Fibroblast of lung (primary cell): ENCODE measurements at regions not wholly inside any gene's neighbourhood (a gene's known extent, or its start where the extent isn't known, plus 50 kb on each side); places are given as distances from the start of the nearest gene placed in this dataset.

ENCODE experiments used
- DNase-seq, 2 donors: peaks; one replicate each; pipeline versions ENCODE4 v3.0.0 to v3.0.0-alpha.2; 2010; ENCODE audit warnings: low read depth in 2 of 2
- H2AFZ ChIP-seq: 2 replicates; pipeline ENCODE4 v1.5.1; 2012; ENCODE audit warnings: low read length, control low read depth, inconsistent platforms
- H3K27ac ChIP-seq: 2 replicates; pipeline ENCODE4 v1.5.1; 2011; ENCODE audit warnings: low read length, control low read depth; ENCODE audit not compliant: insufficient read depth
- H3K27me3 ChIP-seq: 2 replicates; pipeline ENCODE4 v1.5.1; 2011; ENCODE audit warnings: mild to moderate bottlenecking, low read length; ENCODE audit not compliant: control insufficient read depth, insufficient read depth
- H3K36me3 ChIP-seq: 2 replicates; pipeline ENCODE4 v1.5.1; 2011; ENCODE audit warnings: low read length; ENCODE audit not compliant: control insufficient read depth, insufficient read depth
- H3K4me1 ChIP-seq: 2 replicates; pipeline ENCODE4 v1.5.1; 2011; ENCODE audit warnings: low read length; ENCODE audit not compliant: control insufficient read depth, insufficient read depth; ENCODE audit errors: extremely low read depth
- H3K4me2 ChIP-seq: 2 replicates; pipeline ENCODE4 v1.5.1; 2011; ENCODE audit warnings: low read length, control low read depth; ENCODE audit not compliant: insufficient read depth; ENCODE audit errors: extremely low read depth
- H3K4me3 ChIP-seq, 4 experiments: fragments of 200-600 bp in 1 of 4; sonication (generic) in 1 of 4; replicated peaks in 1 of 4; 2 replicates each; pipeline ENCODE4 v1.5.1; 2011 to 2016; ENCODE audit warnings: low read length in 4 of 4, low read depth in 3 of 4, mild to moderate bottlenecking in 3 of 4, control low read depth in 2 of 4, inconsistent platforms in 1 of 4, mixed read lengths in 1 of 4; ENCODE audit not compliant: insufficient read depth in 1 of 4; ENCODE audit errors: control extremely low read depth in 1 of 4
- H3K79me2 ChIP-seq: 2 replicates; pipeline ENCODE4 v1.5.1; 2012; ENCODE audit warnings: mild to moderate bottlenecking, low read length, inconsistent platforms; ENCODE audit not compliant: control insufficient read depth, insufficient read depth
- H3K9ac ChIP-seq: 2 replicates; pipeline ENCODE4 v1.5.1; 2011; ENCODE audit warnings: mild to moderate bottlenecking, low read length, control low read depth; ENCODE audit not compliant: insufficient read depth
- H3K9me3 ChIP-seq: 2 replicates; pipeline ENCODE4 v1.5.1; 2012; ENCODE audit warnings: low read depth, low read length; ENCODE audit not compliant: control insufficient read depth, insufficient read depth
- H4K20me1 ChIP-seq: 2 replicates; pipeline ENCODE4 v1.5.1; 2011; ENCODE audit warnings: low read length; ENCODE audit not compliant: control insufficient read depth, insufficient read depth; ENCODE audit errors: extremely low read depth
- EZH2 ChIP-seq: IDR thresholded peaks from 2 replicates; pipeline ENCODE4 v1.5.1; 2012; ENCODE audit warnings: low read length, control low read depth, mild to moderate bottlenecking; ENCODE audit errors: missing control alignments
- TF ChIP-seq, protein P1 (sequence below), 2 donors: IDR thresholded peaks in 1 of 2; conservative IDR thresholded peaks in 1 of 2; 1 replicate in 1 of 2; 2 replicates in 1 of 2; pipeline ENCODE4 v1.5.1; 2011 to 2012; ENCODE audit warnings: low read length in 2 of 2, control low read depth in 1 of 2, inconsistent platforms in 1 of 2, low read depth in 1 of 2, mild to moderate bottlenecking in 1 of 2

GRCh38 chr5:68011259-68011760 lies 204.2 kb upstream of the PIK3R1 start:
- Histone ChIP-seq H2AFZ (no peak overlapping the region), H3K4me2 (no peak overlapping the region), H3K4me3 (no peak overlapping the region), H4K20me1 (no peaks in the 10 kb centered on the region), H3K27ac (no peak overlapping the region), H3K79me2 (no peaks in the 10 kb centered on the region), H3K27me3 (no peaks in the 10 kb centered on the region), H3K36me3 (no peaks in the 10 kb centered on the region), H3K9ac (no peak overlapping the region), H3K9me3 (no peaks in the 10 kb centered on the region), H3K4me1 (no peaks in the 10 kb centered on the region)
- no peak for TF ChIP-seq EZH2
- TF ChIP-seq, protein P1, sequence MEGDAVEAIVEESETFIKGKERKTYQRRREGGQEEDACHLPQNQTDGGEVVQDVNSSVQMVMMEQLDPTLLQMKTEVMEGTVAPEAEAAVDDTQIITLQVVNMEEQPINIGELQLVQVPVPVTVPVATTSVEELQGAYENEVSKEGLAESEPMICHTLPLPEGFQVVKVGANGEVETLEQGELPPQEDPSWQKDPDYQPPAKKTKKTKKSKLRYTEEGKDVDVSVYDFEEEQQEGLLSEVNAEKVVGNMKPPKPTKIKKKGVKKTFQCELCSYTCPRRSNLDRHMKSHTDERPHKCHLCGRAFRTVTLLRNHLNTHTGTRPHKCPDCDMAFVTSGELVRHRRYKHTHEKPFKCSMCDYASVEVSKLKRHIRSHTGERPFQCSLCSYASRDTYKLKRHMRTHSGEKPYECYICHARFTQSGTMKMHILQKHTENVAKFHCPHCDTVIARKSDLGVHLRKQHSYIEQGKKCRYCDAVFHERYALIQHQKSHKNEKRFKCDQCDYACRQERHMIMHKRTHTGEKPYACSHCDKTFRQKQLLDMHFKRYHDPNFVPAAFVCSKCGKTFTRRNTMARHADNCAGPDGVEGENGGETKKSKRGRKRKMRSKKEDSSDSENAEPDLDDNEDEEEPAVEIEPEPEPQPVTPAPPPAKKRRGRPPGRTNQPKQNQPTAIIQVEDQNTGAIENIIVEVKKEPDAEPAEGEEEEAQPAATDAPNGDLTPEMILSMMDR (conservative IDR thresholded peaks at IDR 0.05 in 1 of 2, IDR thresholded peaks at IDR 0.05 in 1 of 2; ENCODE audit: low read depth in 1 of 2, low read length in 2 of 2): no peak
- DNase-seq: no peak

- Histone ChIP-seq H3K4me1 (no peaks in the 10 kb centered on the region), H2AFZ (no peak overlapping the region), H3K36me3 (no peaks in the 10 kb centered on the region), H4K20me1 (no peaks in the 10 kb centered on the region), H3K27me3 (no peaks in the 10 kb centered on the region), H3K9ac (no peak overlapping the region), H3K9me3 (no peaks in the 10 kb centered on the region), H3K79me2 (no peaks in the 10 kb centered on the region), H3K4me3 (no peak overlapping the region), H3K27ac (no peak overlapping the region), H3K4me2 (no peak overlapping the region)
- TF ChIP-seq, protein P1 (conservative IDR thresholded peaks at IDR 0.05 in 1 of 2, IDR thresholded peaks at IDR 0.05 in 1 of 2; ENCODE audit: low read depth in 1 of 2, low read length in 2 of 2): no peak
- no peak for TF ChIP-seq EZH2
- no peak for DNase-seq
Measured at GRCh38 chr5:68010740-68011139, 204.8 kb upstream of the PIK3R1 start.

DNA sequence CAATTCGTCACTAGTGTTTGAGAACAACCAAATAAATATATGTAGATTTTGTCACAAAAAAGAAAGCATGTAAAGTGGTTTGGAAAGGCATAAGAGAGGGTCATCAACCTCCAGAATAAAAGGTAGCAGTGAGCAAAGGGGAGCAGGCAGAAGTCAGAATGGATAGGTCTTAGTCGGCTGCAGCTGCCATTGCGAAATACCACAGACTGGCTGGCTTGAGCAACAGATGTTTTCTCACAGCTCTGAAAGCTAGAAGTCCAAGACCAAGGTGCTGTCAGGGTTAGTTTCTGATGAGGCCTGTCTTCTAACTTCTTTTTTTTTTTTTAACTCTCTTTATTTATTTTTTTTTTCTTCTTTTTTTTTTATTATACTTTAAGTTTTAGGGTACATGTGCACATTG lies 208.1 kb upstream of the PIK3R1 start:
- TF ChIP-seq EZH2: no peak
- TF ChIP-seq, protein P1 (conservative IDR thresholded peaks at IDR 0.05 in 1 of 2, IDR thresholded peaks at IDR 0.05 in 1 of 2; ENCODE audit: low read depth in 1 of 2, low read length in 2 of 2): no peak
- Histone ChIP-seq H3K9ac (no peak overlapping the region), H3K9me3 (no peaks in the 10 kb centered on the region), H3K27me3 (no peaks in the 10 kb centered on the region), H3K36me3 (no peaks in the 10 kb centered on the region), H4K20me1 (no peaks in the 10 kb centered on the region), H3K27ac (no peak overlapping the region), H3K4me3 (no peak overlapping the region), H3K79me2 (no peaks in the 10 kb centered on the region), H3K4me1 (no peaks in the 10 kb centered on the region), H3K4me2 (no peak overlapping the region), H2AFZ (no peak overlapping the region)
- DNase-seq: peak; percentile 69 to 95
